ENCODE measurements at regions not wholly inside any gene's neighbourhood (a gene's known extent, or its start where the extent isn't known, plus 50 kb on each side); places are given as distances from the start of the nearest gene placed in this dataset.

DNA sequence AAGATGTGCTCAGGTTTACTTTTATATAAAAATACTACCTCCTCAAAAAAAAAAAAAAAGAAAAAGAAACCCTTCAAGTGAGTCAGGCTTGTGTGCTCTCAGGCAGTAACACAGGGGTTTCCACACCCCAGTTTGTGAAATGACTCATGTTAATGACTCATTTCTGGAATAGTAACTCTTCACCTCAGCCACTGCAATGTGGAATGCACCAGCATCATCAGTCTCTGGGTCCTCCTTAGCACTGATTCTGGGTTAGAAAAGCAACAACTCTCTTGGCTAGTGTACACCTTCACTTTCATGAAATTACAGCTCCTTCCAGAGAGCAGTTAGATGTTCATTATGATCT is 110.6 kb downstream of the EMX2 start:
- Histone ChIP-seq H3K27ac (ENCODE audit: low read depth, low read length, poor library complexity, severe bottlenecking) (no peak overlapping the region), H3K36me3 (ENCODE audit: insufficient read depth, low read length) (no peaks in the 10 kb centered on the region), H2AFZ (ENCODE audit: low read length) (no peak overlapping the region), H3K4me2 (ENCODE audit: low read length) (no peak overlapping the region), H3K9me2 (ENCODE audit: insufficient read depth, low read length) (no peaks in the 10 kb centered on the region), H3K9me3 (ENCODE audit: low read length) (no peaks in the 10 kb centered on the region), H3K4me3 (ENCODE audit: low read depth, low read length, poor library complexity, severe bottlenecking) (no peak overlapping the region), H3K79me2 (ENCODE audit: insufficient read depth, low read depth, low read length) (no peaks in the 10 kb centered on the region), H4K20me1 (ENCODE audit: insufficient read depth, low read length) (no peaks in the 10 kb centered on the region), H3K4me1 (ENCODE audit: insufficient read depth, low read length, poor library complexity, severe bottlenecking) (no peaks in the 10 kb centered on the region)
- intact Hi-C loops (cut with micrococcal nuclease; ENCODE audit: unreplicated experiment): no loop called here
- POLR2A ChIA-PET: interaction anchor here (0.6 kb wide), 1 partner anchor 27 kb away, joined by 3 read pairs; no protein-coding TSS in a partner anchor
- no TSS peak for BruUV-seq (replicated peaks)
- TF ChIP-seq, protein P1, sequence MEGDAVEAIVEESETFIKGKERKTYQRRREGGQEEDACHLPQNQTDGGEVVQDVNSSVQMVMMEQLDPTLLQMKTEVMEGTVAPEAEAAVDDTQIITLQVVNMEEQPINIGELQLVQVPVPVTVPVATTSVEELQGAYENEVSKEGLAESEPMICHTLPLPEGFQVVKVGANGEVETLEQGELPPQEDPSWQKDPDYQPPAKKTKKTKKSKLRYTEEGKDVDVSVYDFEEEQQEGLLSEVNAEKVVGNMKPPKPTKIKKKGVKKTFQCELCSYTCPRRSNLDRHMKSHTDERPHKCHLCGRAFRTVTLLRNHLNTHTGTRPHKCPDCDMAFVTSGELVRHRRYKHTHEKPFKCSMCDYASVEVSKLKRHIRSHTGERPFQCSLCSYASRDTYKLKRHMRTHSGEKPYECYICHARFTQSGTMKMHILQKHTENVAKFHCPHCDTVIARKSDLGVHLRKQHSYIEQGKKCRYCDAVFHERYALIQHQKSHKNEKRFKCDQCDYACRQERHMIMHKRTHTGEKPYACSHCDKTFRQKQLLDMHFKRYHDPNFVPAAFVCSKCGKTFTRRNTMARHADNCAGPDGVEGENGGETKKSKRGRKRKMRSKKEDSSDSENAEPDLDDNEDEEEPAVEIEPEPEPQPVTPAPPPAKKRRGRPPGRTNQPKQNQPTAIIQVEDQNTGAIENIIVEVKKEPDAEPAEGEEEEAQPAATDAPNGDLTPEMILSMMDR (conservative IDR thresholded peaks at IDR 0.05; ENCODE audit: low read length): no peak
- no peak for TF ChIP-seq EZH2phosphoT487 (IDR thresholded peaks at IDR 0.05; ENCODE audit: borderline replicate concordance, low read depth, low read length)
- no peak for DNase-seq (ENCODE audit: low spot score)
- CTCF ChIA-PET (ENCODE audit: unreplicated experiment): no interaction called here

DNA sequence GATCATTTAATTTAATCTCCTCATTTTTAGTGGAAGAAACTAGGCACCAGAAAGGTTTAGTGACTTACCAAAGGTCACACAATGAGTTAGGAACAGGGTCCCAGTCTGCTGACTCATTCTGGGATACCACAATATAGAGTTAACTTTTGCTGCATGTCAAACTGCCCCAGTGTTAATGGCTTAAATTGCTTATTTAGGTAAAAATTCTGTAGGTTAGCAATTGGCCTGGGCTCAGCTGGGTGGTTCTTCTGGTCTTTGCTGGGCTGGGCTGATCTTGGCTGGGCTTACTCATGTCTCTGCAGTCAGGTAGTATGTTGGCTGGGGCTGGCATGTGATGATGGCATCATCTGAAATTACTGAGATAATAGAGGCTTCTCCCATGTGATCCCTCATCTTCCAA is 111.6 kb downstream of the EMX2 start:
- no peaks in the 10 kb centered on the region for H3K79me2 ChIP-seq (ENCODE audit: insufficient read depth, low read depth, low read length)
- BruUV-seq (replicated peaks): no TSS peak
- no peak for TF ChIP-seq EZH2phosphoT487 (IDR thresholded peaks at IDR 0.05; ENCODE audit: borderline replicate concordance, low read depth, low read length)
- TF ChIP-seq, protein P1 (conservative IDR thresholded peaks at IDR 0.05; ENCODE audit: low read length): no peak
- CTCF ChIA-PET (ENCODE audit: unreplicated experiment): no interaction called here
- H3K4me3 ChIP-seq (ENCODE audit: low read depth, low read length, poor library complexity, severe bottlenecking): no peak overlapping the region
- POLR2A ChIA-PET: interaction anchor here (0.6 kb wide), 1 partner anchor 225 kb away, joined by 3 read pairs; no protein-coding TSS in a partner anchor
- H2AFZ ChIP-seq (ENCODE audit: low read length): no peak overlapping the region
- H3K9me2 ChIP-seq (ENCODE audit: insufficient read depth, low read length): no peaks in the 10 kb centered on the region
- no peaks in the 10 kb centered on the region for H4K20me1 ChIP-seq (ENCODE audit: insufficient read depth, low read length)
- no peak for DNase-seq (ENCODE audit: low spot score)
- H3K9me3 ChIP-seq (ENCODE audit: low read length): no peaks in the 10 kb centered on the region
- no peak overlapping the region for H3K27ac ChIP-seq (ENCODE audit: low read depth, low read length, poor library complexity, severe bottlenecking)
- H3K36me3 ChIP-seq (ENCODE audit: insufficient read depth, low read length): no peaks in the 10 kb centered on the region
- intact Hi-C loops (cut with micrococcal nuclease; ENCODE audit: unreplicated experiment): no loop called here
- no peak overlapping the region for H3K4me2 ChIP-seq (ENCODE audit: low read length)
- H3K4me1 ChIP-seq (ENCODE audit: insufficient read depth, low read length, poor library complexity, severe bottlenecking): no peaks in the 10 kb centered on the region

DNA sequence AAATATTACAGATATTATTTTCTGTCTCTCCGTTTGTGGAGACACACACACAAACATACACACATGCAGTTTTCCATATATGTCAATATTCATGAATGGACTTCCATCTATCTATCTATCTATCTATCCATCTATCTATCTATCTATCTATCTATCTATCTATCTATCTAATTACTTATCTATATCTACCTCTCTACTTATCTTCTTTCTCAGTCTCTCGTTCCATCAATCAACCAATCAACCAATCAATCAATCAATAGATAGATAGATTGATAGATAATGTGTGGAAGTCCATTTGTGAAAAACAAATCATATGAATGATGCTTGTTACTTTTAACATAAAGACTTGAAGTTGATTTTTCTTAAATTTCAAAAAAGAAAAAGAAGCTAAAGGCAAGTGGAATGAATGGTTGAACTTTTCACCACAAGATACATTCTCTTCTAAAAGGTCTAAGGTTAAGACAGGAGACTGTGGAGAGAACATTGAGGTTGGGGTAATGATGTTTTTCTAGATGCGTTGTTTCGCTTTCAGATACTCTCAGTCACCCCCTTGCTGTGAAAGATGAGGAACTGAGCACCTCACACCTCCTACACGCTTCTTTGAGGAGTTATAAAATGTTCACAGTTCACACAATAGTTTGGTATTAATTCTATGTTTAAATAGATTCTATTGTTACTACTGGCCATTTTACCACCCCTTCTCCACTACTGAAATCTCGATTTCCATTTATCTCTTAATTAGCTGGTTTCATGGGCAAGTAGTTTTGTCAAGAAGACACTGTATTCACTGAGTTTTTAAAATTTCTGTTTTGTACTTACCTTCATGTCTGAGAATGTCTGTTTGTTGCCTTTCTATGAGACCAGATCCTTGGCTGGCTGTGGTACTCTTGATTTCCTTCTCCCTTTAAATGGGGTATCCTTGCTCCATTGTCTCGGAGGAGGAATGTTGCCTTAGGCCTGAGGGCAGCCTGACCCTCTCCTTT is 114.1 kb downstream of the EMX2 start:
- Histone ChIP-seq H3K79me2 (ENCODE audit: insufficient read depth, low read depth, low read length) (no peaks in the 10 kb centered on the region), H3K4me2 (ENCODE audit: low read length) (no peak overlapping the region), H3K9me3 (ENCODE audit: low read length) (no peaks in the 10 kb centered on the region), H3K4me3 (ENCODE audit: low read depth, low read length, poor library complexity, severe bottlenecking) (no peak overlapping the region), H3K27ac (ENCODE audit: low read depth, low read length, poor library complexity, severe bottlenecking) (no peak overlapping the region), H3K9me2 (ENCODE audit: insufficient read depth, low read length) (no peaks in the 10 kb centered on the region), H4K20me1 (ENCODE audit: insufficient read depth, low read length) (no peaks in the 10 kb centered on the region), H2AFZ (ENCODE audit: low read length) (no peak overlapping the region), H3K36me3 (ENCODE audit: insufficient read depth, low read length) (no peaks in the 10 kb centered on the region), H3K4me1 (ENCODE audit: insufficient read depth, low read length, poor library complexity, severe bottlenecking) (no peaks in the 10 kb centered on the region)
- CTCF ChIA-PET (ENCODE audit: unreplicated experiment): no interaction called here
- DNase-seq (ENCODE audit: low spot score): no peak
- intact Hi-C loops (cut with micrococcal nuclease; ENCODE audit: unreplicated experiment): no loop called here
- TF ChIP-seq, protein P1 (conservative IDR thresholded peaks at IDR 0.05; ENCODE audit: low read length): no peak
- no peak for TF ChIP-seq EZH2phosphoT487 (IDR thresholded peaks at IDR 0.05; ENCODE audit: borderline replicate concordance, low read depth, low read length)
- POLR2A ChIA-PET: no interaction called here
- BruUV-seq (replicated peaks): no TSS peak
